ENCODE measurements at regions not wholly inside any gene's neighbourhood (a gene's known extent, or its start where the extent isn't known, plus 50 kb on each side); places are given as distances from the start of the nearest gene placed in this dataset.
"Not testable (repeated sequence)": the region's sequence is repeated elsewhere in the genome, so short reads cannot be mapped to it uniquely, and the experiment has no call there.

DNA sequence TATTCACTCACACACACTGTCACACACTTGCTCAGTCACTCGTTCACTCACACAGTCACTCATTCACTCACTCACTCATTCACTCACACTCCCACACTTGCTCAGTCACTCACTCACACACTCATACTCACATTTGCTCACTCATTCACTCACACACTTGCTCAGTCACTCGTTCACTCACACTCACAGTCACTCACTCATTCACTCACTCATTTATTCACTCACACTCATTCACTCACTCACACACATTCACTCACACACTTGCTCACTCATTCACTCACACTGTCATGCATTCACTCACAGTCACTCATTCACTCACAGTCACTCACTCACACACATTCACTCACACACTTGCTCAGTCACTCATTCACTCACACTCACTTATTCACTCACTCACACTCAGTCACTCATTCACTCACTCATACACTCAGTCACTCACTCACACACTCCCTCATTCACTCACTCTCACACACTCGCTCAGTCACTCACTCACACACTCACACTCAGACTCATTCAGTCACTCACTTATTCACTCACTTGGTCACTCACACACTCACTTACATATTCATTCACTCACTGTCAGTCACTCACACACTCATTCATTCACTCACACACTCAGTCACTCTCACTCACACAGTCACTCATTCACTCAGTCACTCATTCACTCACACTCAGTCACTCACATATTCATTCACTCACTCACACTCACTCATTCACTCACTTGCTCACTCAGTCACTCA is 167.0 kb upstream of the C1orf174 start:
- TF ChIP-seq, protein P1, sequence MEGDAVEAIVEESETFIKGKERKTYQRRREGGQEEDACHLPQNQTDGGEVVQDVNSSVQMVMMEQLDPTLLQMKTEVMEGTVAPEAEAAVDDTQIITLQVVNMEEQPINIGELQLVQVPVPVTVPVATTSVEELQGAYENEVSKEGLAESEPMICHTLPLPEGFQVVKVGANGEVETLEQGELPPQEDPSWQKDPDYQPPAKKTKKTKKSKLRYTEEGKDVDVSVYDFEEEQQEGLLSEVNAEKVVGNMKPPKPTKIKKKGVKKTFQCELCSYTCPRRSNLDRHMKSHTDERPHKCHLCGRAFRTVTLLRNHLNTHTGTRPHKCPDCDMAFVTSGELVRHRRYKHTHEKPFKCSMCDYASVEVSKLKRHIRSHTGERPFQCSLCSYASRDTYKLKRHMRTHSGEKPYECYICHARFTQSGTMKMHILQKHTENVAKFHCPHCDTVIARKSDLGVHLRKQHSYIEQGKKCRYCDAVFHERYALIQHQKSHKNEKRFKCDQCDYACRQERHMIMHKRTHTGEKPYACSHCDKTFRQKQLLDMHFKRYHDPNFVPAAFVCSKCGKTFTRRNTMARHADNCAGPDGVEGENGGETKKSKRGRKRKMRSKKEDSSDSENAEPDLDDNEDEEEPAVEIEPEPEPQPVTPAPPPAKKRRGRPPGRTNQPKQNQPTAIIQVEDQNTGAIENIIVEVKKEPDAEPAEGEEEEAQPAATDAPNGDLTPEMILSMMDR (conservative IDR thresholded peaks at IDR 0.05): no peak
- no peak overlapping the region for H3K27ac ChIP-seq

- TF ChIP-seq, protein P1 (conservative IDR thresholded peaks at IDR 0.05): no peak
- H3K27ac ChIP-seq: no peak overlapping the region
Measured at GRCh38 chr1:4068076-4068475, 168.0 kb upstream of the C1orf174 start.

DNA sequence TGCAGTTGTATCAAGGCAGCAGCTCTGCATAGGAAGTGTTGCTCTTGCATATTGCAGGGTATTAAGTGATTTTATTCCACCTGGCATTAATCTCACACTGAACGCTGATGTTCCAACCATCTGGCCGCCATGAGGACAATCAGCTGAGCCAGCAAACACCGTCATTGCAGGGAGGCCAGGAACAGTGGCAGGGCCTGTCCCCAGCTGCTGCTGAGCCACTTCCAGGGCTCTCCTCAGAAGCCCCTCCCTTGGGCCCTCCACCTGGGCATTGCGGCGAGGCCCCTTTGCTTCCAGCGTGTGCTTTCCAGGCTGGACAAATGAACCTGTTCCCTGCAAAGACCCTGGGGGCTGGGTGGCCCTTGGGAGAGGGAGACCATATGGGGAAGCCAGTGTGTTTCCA is 171.6 kb upstream of the C1orf174 start:
- TF ChIP-seq, protein P1 (conservative IDR thresholded peaks at IDR 0.05): no peak

DNA sequence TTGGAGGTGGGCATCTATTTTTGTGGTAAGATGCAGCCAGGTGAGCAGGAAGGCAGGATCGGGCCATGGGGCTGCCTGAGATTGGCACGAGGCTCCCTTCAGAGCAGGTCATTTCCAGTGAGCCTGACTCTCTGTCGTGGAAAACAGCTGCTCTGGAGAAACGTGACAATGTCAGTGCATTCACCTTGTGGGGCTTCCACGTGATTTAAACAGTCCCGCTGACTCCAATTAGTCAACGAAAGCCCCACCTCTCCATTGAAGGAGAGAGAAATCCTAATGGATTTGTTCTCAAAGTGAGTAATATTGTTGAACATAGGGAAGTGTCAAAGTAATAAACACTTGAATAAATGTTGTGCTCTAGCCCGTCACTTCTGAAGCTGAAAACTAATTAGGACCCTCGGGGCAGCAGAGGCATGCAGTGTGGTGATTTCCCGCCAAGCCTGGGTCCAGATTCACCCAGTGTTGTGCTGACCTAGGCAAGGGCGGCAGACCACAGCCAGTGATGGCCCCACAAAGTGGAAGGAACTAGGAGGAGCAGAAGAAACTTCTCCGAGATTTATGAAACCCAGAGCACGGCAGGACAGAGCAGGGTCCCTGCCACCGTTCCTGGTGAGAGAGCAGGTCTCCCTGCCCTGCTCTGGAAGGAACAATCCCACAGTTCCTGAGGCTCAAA is 172.5 kb upstream of the C1orf174 start:
- no peak overlapping the region for H3K27ac ChIP-seq
- TF ChIP-seq, protein P1 (conservative IDR thresholded peaks at IDR 0.05): no peak

More for the DNA sequence above, 171.6 kb upstream of the C1orf174 start:
- no peak overlapping the region for H3K27ac ChIP-seq

DNA sequence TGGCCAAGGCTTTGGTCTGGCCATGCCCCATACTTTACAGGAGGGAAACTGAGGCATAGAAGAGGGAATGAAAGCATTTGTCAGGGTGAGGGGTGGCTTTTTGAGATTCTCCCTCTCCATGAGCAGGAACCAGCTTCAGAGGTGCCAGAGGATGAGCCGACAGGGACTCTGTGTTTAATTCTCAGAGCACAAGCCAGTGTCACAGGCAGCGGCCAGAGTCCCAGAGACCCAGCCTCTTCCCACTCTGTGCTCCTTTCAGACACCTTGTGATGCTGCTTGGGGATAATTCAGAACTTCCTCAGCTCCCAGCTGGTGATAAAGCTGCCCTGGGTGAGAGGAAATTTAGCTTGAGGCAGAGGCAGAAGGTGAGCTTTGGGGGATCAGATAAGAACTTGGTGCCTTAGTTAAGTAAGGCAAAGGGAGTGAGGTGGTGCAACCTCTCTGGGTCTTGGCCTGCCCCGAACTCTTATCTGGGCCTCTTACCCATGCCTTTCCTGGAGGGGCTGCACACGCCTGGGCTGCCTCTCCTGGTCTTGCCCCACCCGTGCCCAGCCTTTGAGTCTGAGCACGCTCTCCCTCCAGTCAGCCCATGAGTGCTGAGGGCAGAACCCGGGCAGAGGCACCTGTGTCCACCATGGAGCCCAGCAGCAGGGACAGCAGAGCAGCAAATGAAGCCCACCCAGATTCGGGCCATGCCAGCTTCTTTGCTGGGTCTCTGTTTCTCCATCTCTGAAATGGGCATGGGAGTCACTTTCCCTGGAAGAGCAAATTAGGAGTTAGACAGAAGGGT is 175.6 kb upstream of the C1orf174 start:
- H3K27ac ChIP-seq: no peak overlapping the region
- TF ChIP-seq, protein P1 (conservative IDR thresholded peaks at IDR 0.05): no peak

- TF ChIP-seq, protein P1 (conservative IDR thresholded peaks at IDR 0.05): no peak
Measured at GRCh38 chr1:4076346-4076745, 176.3 kb upstream of the C1orf174 start.

GRCh38 chr1:4078091-4078962 is 178.3 kb upstream of the C1orf174 start:
- not testable (repeated sequence) for H3K27ac ChIP-seq

More at GRCh38 chr1:4076346-4076745, 176.3 kb upstream of the C1orf174 start:
- H3K27ac ChIP-seq: no peak overlapping the region

Measured in VCaP (cell line).